ENCODE measurements at regions not wholly inside any gene's neighbourhood (a gene's known extent, or its start where the extent isn't known, plus 50 kb on each side); places are given as distances from the start of the nearest gene placed in this dataset.
A peak's percentile ranks its signal among the peaks of the same experiment; 100 is the strongest.

DNA sequence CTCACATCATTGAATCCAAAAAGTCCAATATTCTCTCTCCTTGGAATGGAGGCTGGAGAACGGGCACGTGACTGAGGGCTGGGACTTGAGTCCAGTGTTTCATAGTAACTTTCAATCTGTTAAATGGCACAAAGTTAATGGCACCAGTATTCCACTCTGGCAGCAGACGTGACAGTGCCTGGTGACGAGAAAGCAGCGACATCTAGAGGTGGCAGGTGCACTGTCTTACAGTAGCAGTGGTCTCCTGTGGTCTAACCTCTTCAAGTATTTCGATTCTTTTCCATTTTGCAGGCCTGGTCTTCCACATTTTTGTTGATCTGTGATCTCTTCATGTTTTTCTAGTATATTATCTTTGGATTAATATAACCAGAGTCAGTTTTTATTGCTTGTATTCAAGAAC is 107.1 kb downstream of the OXSM start:
- no peak for TF ChIP-seq ZNF720 (CRISPR knock-in tag; IDR thresholded peaks at IDR 0.05)
- TF ChIP-seq KAT7 (CRISPR knock-in tag; IDR thresholded peaks at IDR 0.05; ENCODE audit: borderline replicate concordance): no peak
- peak; percentile 83 for TF ChIP-seq CTCF (CRISPR knock-in tag; IDR thresholded peaks at IDR 0.05)
- no peak for TF ChIP-seq ZNF274 (CRISPR knock-in tag; IDR thresholded peaks at IDR 0.05)
- no peak for TF ChIP-seq FOXM1 (CRISPR knock-in tag; IDR thresholded peaks at IDR 0.05)
- TF ChIP-seq TCF7 (IDR thresholded peaks at IDR 0.05; ENCODE audit: low read depth): no peak
- TF ChIP-seq, protein P1, sequence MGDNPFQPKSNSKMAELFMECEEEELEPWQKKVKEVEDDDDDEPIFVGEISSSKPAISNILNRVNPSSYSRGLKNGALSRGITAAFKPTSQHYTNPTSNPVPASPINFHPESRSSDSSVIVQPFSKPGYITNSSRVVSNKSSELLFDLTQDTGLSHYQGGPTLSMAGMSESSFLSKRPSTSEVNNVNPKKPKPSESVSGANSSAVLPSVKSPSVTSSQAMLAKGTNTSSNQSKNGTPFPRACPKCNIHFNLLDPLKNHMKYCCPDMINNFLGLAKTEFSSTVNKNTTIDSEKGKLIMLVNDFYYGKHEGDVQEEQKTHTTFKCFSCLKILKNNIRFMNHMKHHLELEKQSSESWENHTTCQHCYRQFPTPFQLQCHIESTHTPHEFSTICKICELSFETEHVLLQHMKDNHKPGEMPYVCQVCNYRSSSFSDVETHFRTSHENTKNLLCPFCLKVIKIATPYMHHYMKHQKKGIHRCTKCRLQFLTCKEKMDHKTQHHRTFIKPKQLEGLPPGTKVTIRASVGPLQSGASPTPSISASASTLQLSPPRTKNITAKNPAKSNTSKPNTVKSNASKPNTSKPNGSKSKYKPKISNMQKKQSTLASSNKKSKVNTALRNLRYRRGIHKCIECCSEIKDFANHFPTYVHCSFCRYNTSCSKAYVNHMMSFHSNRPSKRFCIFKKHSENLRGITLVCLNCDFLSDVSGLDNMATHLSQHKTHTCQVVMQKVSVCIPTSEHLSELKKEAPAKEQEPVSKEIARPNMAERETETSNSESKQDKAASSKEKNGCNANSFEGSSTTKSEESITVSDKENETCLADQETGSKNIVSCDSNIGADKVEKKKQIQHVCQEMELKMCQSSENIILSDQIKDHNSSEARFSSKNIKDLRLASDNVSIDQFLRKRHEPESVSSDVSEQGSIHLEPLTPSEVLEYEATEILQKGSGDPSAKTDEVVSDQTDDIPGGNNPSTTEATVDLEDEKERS (CRISPR knock-in tag; IDR thresholded peaks at IDR 0.05): no peak
- TF ChIP-seq ZNF251 (CRISPR knock-in tag; IDR thresholded peaks at IDR 0.05): no peak
- TF ChIP-seq RFX5 (IDR thresholded peaks at IDR 0.05; ENCODE audit: low read depth, low read length): no peak
- TF ChIP-seq HDAC2 (CRISPR knock-in tag; IDR thresholded peaks at IDR 0.05): no peak

Data from HepG2 (cell line).